Endothelial cell of umbilical vein (primary cell): ENCODE measurements at regions not wholly inside any gene's neighbourhood (a gene's known extent, or its start where the extent isn't known, plus 50 kb on each side); places are given as distances from the start of the nearest gene placed in this dataset.

ENCODE experiments used
- BruUV-seq: library from RNA; stranded (reverse); fragments of 400-500 nt; replicated peaks from 2 replicates; lab custom pipeline; 2021; lab: Mats Ljungman, UMichigan
- CTCF ChIA-PET: fragments of 300-600, 350-600 bp; sonication (Branson Sonifier 250); formaldehyde crosslinking; loops from one replicate; lab custom pipeline; 2021; ENCODE audit warnings: antibody characterized with exemption, inconsistent platforms; lab: Charles Lee
- POLR2A ChIA-PET: fragments of 300-600, 350-600 bp; sonication (Branson Sonifier 250); formaldehyde crosslinking; loops from one replicate; lab custom pipeline; 2021; ENCODE audit warnings: antibody characterized with exemption, inconsistent platforms; lab: Charles Lee
- DNase-seq: peaks from one replicate; pipeline ENCODE4 v3.0.0-alpha.2; 2011; ENCODE audit warnings: low read depth, low spot score
- FAIRE-seq: peaks from 2 replicates; lab custom pipeline; 2011; peaks lifted over from hg19 to GRCh38; lab: Jason Lieb, UNC
- H2AFZ ChIP-seq: 2 replicates; pipeline ENCODE4 v1.6.0; 2012; ENCODE audit warnings: low read depth, low read length, control low read depth, inconsistent platforms
- H3K27ac ChIP-seq: 2 replicates; pipeline ENCODE4 v1.5.1; 2011; ENCODE audit warnings: low read depth, mild to moderate bottlenecking, control low read depth, low read length, moderate library complexity; ENCODE audit not compliant: insufficient read depth
- H3K27me3 ChIP-seq, 2 experiments: 2 replicates each; pipeline versions ENCODE4 v1.6.0 to v1.6.1; 2011; ENCODE audit warnings: low read length in 2 of 2, mixed read lengths in 1 of 2; ENCODE audit not compliant: control insufficient read depth in 2 of 2, insufficient read depth in 2 of 2
- H3K36me3 ChIP-seq, 2 experiments: 2 replicates in 1 of 2; 3 replicates in 1 of 2; pipeline ENCODE4 v1.5.1; 2011; ENCODE audit warnings: low read length in 2 of 2, mild to moderate bottlenecking in 1 of 2, moderate library complexity in 1 of 2; ENCODE audit not compliant: control insufficient read depth in 2 of 2, insufficient read depth in 2 of 2; ENCODE audit errors: extremely low read depth in 1 of 2
- H3K4me1 ChIP-seq: 3 replicates; pipeline ENCODE4 v1.5.1; 2011; ENCODE audit warnings: mild to moderate bottlenecking, low read length; ENCODE audit not compliant: control insufficient read depth, insufficient read depth; ENCODE audit errors: extremely low read depth
- H3K4me2 ChIP-seq: 2 replicates; pipeline ENCODE4 v1.6.1; 2011; ENCODE audit warnings: low read length, control low read depth, mixed read lengths; ENCODE audit not compliant: insufficient read depth
- H3K4me3 ChIP-seq, 3 experiments: fragments of 200-600 bp in 1 of 3; sonication (generic), shearing (Covaris generic) in 1 of 3; replicated peaks in 1 of 3; 2 replicates each; pipeline ENCODE4 v1.5.1; 2011 to 2016; ENCODE audit warnings: control low read depth in 3 of 3, low read length in 3 of 3, mild to moderate bottlenecking in 2 of 3, inconsistent platforms in 1 of 3, low read depth in 1 of 3, moderate library complexity in 1 of 3; ENCODE audit not compliant: insufficient read depth in 1 of 3
- H3K79me2 ChIP-seq: 2 replicates; pipeline ENCODE4 v1.6.0; 2012; ENCODE audit warnings: low read length, inconsistent platforms; ENCODE audit not compliant: control insufficient read depth, insufficient read depth
- H3K9ac ChIP-seq: replicated peaks from 2 replicates; pipeline ENCODE3; 2011; ENCODE audit warnings: low read length, control low read depth; ENCODE audit not compliant: insufficient read depth; ENCODE audit errors: extremely low read depth
- H3K9me1 ChIP-seq: replicated peaks from 3 replicates; pipeline ENCODE4 v1.6.0; 2011; ENCODE audit warnings: mild to moderate bottlenecking, low read length; ENCODE audit not compliant: control insufficient read depth, insufficient read depth; ENCODE audit errors: extremely low read depth
- H3K9me3 ChIP-seq: replicated peaks from 2 replicates; pipeline ENCODE4 v1.5.1; 2012; ENCODE audit warnings: low read length, inconsistent platforms; ENCODE audit not compliant: control insufficient read depth, insufficient read depth
- H4K20me1 ChIP-seq: replicated peaks from 2 replicates; pipeline ENCODE3; 2011; ENCODE audit warnings: mild to moderate bottlenecking, low read length; ENCODE audit not compliant: control insufficient read depth, insufficient read depth; ENCODE audit errors: extremely low read depth
- EZH2 ChIP-seq: IDR thresholded peaks from 2 replicates; pipeline ENCODE4 v1.6.1; 2012; ENCODE audit warnings: borderline replicate concordance, low read depth, mild to moderate bottlenecking, moderate library complexity, low read length, inconsistent platforms; ENCODE audit not compliant: severe bottlenecking
- FOS ChIP-seq: IDR thresholded peaks from 2 replicates; pipeline ENCODE4 v1.6.1; 2011; ENCODE audit warnings: mild to moderate bottlenecking, low read length, moderate library complexity, borderline replicate concordance; ENCODE audit not compliant: insufficient read depth
- GATA2 ChIP-seq: IDR thresholded peaks from 2 replicates; pipeline ENCODE4 v1.7.0; 2011; ENCODE audit warnings: low read depth, mild to moderate bottlenecking, moderate library complexity, mixed read lengths, low read length; ENCODE audit not compliant: insufficient read length, insufficient read depth
- JUN ChIP-seq: IDR thresholded peaks from 2 replicates; pipeline ENCODE4 v1.6.1; 2011; ENCODE audit warnings: borderline replicate concordance, low read depth; ENCODE audit not compliant: insufficient read length, insufficient read depth
- MAX ChIP-seq: IDR thresholded peaks from 2 replicates; pipeline ENCODE4 v1.6.1; 2011; ENCODE audit not compliant: insufficient read depth, insufficient read length
- MYC ChIP-seq: IDR thresholded peaks from one replicate; pipeline ENCODE4 v1.6.1; 2011; ENCODE audit warnings: mild to moderate bottlenecking, low read depth, low read length
- POLR2A ChIP-seq: IDR thresholded peaks from 2 replicates; pipeline ENCODE4 v1.6.1; 2012; ENCODE audit warnings: low read depth, mild to moderate bottlenecking, control low read depth, low read length
- POLR2AphosphoS5 ChIP-seq: IDR thresholded peaks from 2 replicates; pipeline ENCODE4 v1.6.1; 2012; ENCODE audit warnings: low read depth, mild to moderate bottlenecking, control low read depth, low read length, moderate library complexity; ENCODE audit not compliant: insufficient read depth
- dilution Hi-C: fragments of 300-500 bp; cut with MboI; formaldehyde crosslinking; loops from one replicate; pipeline ENCODE4 v1.15.0; 2019; ENCODE audit warnings: low sequenced_read_pairs; ENCODE audit not compliant: extremely low pct_ligation_motif_present
- intact Hi-C: fragments of 100-400 bp; cut with micrococcal nuclease; formaldehyde crosslinking; loops from one replicate; pipeline ENCODE4 v1.10.0; 2022
- TF ChIP-seq, protein P1 (sequence below), 2 donors: IDR thresholded peaks; 1 replicate in 1 of 2; 2 replicates in 1 of 2; pipeline ENCODE4 v1.5.1; 2011; ENCODE audit warnings: low read length in 2 of 2, mild to moderate bottlenecking in 2 of 2, moderate library complexity in 2 of 2, control low read depth in 1 of 2, inconsistent platforms in 1 of 2, low read depth in 1 of 2; ENCODE audit not compliant: insufficient read depth in 1 of 2; ENCODE audit errors: extremely low read depth in 1 of 2

DNA sequence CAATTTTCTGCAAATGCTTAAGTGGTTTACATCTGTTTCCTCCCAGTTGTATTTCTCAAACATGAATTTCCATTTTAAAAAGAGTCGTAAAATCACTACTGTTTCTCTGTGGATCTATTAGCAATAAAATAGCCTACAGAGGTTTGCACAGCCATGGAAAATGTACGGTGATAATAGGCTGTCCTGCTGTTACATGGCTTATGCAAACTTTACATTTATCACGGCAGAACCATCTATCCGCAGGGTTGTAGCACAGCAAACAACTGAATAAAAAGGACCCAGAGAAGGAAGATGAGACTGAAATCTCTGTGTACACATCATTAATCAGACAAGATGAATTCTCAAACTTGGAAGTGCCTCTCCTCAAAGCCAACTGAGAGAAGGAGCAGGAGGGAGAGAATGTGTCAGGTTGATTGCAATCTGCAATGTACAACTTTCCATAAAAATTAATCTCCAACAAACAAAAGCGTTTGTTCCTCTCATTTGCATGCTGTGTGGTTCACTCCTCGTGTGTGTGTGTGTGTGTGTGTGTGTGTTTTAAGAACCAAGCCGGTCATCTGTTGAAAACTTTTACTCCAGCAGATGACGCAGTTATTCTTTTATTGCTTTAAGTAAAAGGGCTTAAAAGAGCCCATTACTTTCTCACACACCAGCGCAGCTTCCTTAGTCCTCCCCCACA is 279.3 kb downstream of the SKAP2 start:
- no peak overlapping the region for H3K4me2 ChIP-seq
- ChIA-PET POLR2A (no interaction called here), CTCF (no interaction called here)
- dilution Hi-C loops (no loop called here), intact Hi-C loops (no loop called here)
- FAIRE-seq (peak; percentile 67), DNase-seq (no peak)
- H3K27me3 ChIP-seq: peaks cover 0 to 6% of the 10 kb centered on the region in 2 experiments
- TF ChIP-seq POLR2AphosphoS5 (no peak), JUN (no peak), FOS (no peak), GATA2 (no peak), EZH2 (no peak), MAX (no peak), MYC (no peak), POLR2A (no peak)
- TF ChIP-seq, protein P1, sequence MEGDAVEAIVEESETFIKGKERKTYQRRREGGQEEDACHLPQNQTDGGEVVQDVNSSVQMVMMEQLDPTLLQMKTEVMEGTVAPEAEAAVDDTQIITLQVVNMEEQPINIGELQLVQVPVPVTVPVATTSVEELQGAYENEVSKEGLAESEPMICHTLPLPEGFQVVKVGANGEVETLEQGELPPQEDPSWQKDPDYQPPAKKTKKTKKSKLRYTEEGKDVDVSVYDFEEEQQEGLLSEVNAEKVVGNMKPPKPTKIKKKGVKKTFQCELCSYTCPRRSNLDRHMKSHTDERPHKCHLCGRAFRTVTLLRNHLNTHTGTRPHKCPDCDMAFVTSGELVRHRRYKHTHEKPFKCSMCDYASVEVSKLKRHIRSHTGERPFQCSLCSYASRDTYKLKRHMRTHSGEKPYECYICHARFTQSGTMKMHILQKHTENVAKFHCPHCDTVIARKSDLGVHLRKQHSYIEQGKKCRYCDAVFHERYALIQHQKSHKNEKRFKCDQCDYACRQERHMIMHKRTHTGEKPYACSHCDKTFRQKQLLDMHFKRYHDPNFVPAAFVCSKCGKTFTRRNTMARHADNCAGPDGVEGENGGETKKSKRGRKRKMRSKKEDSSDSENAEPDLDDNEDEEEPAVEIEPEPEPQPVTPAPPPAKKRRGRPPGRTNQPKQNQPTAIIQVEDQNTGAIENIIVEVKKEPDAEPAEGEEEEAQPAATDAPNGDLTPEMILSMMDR (IDR thresholded peaks at IDR 0.05; ENCODE audit: extremely low read depth in 1 of 2, insufficient read depth in 1 of 2, low read depth in 1 of 2, low read length in 2 of 2): no peak
- H3K9ac ChIP-seq: no peak overlapping the region
- H3K4me1 ChIP-seq: no peaks in the 10 kb centered on the region
- no peaks in the 10 kb centered on the region for H3K9me3 ChIP-seq
- no peaks in the 10 kb centered on the region for H3K79me2 ChIP-seq
- no peak overlapping the region for H2AFZ ChIP-seq
- H3K9me1 ChIP-seq: no peaks in the 10 kb centered on the region
- no peaks in the 10 kb centered on the region for H4K20me1 ChIP-seq
- BruUV-seq: no TSS peak
- no peak overlapping the region for H3K27ac ChIP-seq
- no peaks in the 10 kb centered on the region for H3K36me3 ChIP-seq
- H3K4me3 ChIP-seq: no peak overlapping the region
